Gastroesophageal sphincter (tissue), 3 donors: ENCODE measurements at regions not wholly inside any gene's neighbourhood (a gene's known extent, or its start where the extent isn't known, plus 50 kb on each side); places are given as distances from the start of the nearest gene placed in this dataset.

Experiments used
- CTCF ChIP-seq, 4 experiments: fragments of 200-600 bp in 2 of 4; fragments of 450-650 bp in 2 of 4; sonication (generic) in 1 of 4; IDR thresholded peaks; one replicate each; pipeline ENCODE4 v1.5.1; 2017 to 2019; ENCODE audit warnings: antibody characterized with exemption in 4 of 4, mild to moderate bottlenecking in 2 of 4, moderate library complexity in 2 of 4
- POLR2A ChIP-seq, 2 donors: fragments of 450-650 bp; IDR thresholded peaks; one replicate each; pipeline ENCODE4 v1.6.1; 2017; ENCODE audit warnings: antibody characterized with exemption in 2 of 2, mild to moderate bottlenecking in 2 of 2, moderate library complexity in 1 of 2
- POLR2AphosphoS5 ChIP-seq: sonication (generic); formaldehyde crosslinking; IDR thresholded peaks from one replicate; pipeline ENCODE4 v1.6.1; 2017; ENCODE audit warnings: antibody characterized with exemption

DNA sequence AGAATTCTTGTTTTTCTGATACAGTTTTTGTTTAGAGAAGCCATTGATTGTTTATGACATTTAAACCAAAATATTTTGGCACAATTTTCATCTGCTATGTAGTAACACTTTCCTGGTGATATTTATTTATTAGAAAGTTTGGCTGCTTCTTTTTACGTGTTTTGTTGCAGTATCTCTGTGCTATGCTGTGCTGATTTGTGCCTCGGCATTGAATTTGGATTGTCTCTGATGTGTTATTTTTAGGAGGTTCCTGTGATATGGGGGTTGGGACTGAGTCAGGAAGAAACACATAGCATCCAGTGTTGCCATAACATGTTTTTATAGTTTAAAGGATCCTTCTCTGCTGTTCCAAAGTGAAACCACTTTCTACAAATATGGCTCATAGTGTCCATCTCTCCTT is 1197.7 kb upstream of the LRRN3 start:
- TF ChIP-seq CTCF (IDR thresholded peaks at IDR 0.05): no peak
- no peak for TF ChIP-seq POLR2A (IDR thresholded peaks at IDR 0.05)
- TF ChIP-seq POLR2AphosphoS5: no peak
